HG02870 (cell line): ENCODE measurements at regions not wholly inside any gene's neighbourhood (a gene's known extent, or its start where the extent isn't known, plus 50 kb on each side); places are given as distances from the start of the nearest gene placed in this dataset.
"Not testable (repeated sequence)": the region's sequence is repeated elsewhere in the genome, so short reads cannot be mapped to it uniquely, and the experiment has no call there.

Experiments used
- ATAC-seq: cut with Tn5 transposase; IDR thresholded peaks from one replicate; pipeline ENCODE4 v1.9.1; 2021; ENCODE audit warnings: mild to moderate bottlenecking, moderate library complexity; ENCODE audit not compliant: unreplicated experiment

DNA sequence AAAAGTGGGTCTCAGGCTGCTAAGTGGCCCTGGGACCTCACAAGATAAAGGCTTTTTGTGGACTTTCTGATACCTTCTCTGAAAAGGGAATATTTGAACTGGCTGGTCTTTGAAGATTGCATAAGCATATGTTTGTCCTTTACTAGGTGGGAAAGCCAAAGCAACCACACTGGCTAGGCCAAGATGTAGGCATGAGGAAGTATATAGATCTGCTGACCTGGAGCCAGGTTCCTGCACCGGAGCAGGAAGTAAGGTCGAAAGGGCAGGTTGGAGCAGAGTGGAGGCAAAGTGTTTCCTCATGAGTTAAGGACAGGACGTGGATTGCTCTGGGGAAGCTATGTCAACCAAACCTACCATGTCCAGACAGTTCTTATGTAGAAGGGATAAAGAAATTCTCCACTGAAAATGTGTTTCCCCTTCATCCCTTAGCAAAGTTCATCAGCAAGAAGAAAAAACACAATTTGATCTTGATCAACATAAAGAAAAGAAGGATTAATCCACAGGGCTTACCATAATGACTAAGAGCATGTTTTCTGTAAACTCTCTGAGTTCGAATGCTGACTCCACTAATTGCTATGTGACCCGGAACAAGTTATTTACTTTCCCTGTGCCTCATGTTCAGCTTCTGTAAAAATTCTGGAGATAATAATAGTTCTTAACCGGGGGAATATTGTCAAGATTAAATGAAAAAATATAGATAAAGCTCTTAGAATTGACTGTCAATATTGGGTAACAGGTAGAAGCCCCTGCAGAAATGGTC, 156.1 kb upstream of the SRD5A2 start:
- ATAC-seq, result no peak

DNA sequence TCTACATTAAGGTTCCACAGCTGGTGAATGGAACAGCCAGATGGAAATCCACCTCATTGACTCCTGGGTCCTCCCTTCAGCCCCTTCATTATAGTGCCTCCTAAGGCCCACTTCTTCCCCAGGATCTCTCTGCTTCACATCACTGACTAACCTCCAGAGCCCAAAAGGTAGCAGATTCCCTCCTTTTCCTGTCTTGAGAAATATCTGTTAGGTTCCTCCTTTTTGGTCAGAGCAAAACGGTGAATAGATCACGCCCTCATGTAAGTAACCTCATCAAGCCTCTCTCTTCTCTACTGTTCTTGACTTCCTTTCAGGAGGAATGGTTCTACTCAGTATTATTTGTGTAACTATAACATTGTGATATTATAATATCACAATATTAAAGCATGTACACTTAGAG, 155.0 kb upstream of the SRD5A2 start:
- no peak for ATAC-seq

DNA sequence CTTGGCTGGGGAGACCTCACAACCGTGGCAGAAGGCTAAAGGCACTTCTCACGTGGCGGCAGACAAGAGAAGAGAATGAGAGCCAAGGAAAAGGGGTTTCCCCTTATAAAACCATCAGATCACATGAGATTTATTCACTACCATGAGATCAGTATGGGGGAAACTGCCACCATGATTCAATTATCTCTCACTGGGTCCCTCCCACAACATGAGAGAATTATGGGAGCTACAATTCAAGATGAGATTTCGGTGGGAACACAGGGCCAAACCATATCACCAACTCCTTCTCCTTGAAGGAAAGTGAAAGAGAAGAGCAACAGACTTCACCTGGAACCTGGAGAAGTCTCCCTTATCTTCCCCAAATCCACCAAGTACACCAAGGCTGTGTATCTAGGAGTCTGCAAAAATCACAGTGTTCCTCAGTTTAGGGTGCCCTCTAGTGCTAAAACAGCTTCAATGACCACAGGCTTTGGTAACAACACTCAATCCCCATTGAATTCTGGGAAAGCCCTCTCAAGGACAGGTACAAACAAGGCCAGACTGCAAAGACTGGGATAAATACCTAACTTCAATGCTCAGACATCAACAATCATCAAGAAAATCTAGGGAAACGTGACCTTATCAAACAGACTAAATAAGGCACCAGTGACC, 148.8 kb upstream of the SRD5A2 start:
- ATAC-seq, result no peak

DNA sequence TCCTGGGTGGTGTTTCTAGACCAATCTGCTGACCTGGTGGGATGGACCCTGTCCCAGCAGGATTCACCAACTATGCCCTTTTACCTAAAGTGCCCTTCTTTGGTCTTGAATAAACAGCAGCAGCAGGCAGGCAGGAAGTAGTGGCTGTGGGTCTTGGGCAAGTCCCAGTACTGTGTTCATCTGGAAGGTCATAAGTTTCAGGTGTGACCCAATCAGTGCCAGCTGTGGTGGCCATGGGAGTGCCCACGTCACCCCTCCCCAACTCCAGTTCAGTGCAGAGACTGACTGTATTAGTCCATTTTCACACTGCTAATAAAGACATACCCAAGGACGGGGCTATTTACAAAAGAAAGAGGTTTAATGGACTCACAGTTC, 148.3 kb upstream of the SRD5A2 start:
- no peak for ATAC-seq

DNA sequence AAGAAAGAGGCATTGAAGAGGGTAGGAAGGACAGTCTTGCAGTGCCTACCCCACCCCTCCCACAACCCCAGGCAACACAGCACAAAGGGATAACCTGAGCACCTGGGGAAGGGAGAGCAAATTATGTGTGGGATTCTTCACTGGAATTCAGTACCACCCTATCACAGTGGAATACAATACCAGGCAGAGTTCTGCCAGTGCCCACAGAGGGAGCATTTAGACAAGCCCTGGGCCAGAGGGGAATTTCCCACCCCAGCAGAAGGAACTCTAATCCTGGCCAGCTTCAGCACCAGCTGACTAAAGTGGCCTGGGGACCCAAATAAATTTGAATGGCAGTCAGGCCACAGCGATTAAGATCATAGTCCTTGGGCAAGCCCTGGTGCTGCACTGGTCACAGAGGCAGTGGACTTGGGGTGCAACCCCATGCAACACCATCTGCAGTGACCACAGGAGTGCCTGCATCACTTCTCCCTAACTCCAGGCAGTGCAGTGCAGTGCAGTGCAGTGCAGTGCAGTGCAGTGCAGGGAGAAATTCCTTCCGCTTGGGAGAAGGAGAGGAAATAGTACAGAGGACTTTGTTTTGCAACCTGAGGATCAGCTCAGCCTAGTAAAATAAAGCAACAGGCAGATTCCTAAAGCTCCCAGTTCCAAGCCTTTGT, 147.8 kb upstream of the SRD5A2 start:
- no peak for ATAC-seq

DNA sequence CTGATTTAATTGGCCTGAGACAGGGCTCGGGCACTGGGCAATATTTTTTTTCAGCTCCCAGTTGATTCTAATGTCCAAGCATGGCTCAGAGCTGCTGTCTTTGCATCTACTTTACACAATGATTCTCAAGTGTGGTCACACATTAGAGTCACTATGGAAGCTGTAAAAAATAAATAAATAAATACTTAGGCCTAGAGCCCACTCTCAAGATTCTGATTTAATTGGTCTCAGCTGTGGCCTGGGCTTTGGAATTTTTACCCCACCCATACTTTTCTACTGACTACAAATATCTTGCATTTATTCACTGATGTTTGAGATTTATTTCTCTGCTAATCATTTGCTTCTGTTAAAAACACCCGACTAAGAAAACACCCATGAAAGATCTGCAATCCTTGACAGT, 145.7 kb upstream of the SRD5A2 start:
- no peak for ATAC-seq

DNA sequence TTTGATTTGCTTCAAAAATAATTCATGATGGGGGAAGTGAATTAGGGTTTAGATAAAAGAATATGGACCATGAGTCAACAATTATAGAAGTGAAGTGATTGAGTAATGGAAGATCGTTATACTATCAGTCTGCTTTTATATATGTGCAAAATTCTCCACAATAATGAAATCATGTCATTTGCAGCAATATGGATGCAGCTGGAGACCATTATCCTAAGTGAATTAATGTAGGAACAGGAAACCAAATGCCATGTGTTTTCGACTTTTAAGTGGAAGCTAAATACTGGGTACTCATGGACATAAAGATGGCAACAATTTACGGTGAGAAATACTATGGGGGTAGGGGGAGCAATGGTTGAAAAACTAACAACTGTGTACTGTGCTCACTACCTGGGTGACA, 144.7 kb upstream of the SRD5A2 start:
- ATAC-seq, result no peak

DNA sequence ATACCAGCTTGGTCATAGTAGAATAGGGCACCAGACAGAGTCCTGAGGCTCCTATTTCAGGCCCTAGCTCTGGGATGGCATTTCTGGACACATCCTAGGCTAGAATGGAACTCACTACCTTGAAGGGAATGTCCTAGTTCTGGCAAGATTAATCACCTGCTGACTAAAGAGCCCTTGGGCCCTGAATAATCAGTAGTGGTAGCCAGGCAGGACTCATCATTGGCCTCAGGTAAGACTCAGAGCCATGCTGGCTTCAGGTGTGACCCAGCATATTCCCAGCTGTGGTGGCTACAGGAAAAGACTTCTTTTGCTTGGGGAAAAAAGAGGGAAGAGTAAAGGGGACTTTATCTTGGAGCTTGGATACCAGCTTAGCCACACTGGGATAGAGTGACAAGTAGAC, 131.0 kb upstream of the SRD5A2 start:
- ATAC-seq, result no peak

DNA sequence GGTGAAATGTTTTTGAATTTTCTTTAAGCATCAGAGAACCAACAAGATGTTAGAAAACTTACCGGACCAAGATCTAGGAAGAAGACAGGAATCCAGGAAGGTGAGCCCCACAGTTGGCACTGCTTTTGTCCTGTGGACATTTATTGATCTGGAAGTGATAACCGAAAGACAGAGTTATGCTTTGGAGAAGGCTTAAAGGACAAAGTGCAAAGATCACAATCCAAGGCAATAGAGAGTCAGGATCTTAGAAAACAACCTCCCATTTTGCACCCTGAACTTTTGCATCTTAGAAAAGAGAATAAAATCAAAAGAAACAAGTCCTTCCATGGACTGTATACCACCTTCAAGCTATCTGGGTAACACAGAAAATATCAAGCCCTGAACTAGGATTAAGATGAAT, 129.4 kb upstream of the SRD5A2 start:
- no peak for ATAC-seq

DNA sequence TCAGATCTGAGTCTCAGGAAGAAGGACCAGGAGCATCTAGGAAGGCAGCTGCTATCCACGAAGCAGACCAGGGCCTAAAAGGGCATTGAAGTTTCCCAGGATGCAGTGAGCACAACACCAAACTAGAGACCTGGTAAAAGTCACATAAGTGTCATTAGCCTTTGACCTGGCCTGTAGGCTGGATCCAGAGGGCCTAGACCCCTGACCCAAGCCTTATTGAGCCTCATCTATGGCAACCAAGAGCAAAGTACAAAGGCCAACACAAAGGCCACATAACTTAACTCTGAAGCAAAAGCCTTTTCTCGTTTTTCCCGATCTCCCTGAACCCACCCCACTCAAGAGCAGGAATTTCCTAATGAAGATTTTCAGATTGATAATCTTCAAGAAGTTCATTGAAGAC, 127.3 kb upstream of the SRD5A2 start:
- no peak for ATAC-seq

DNA sequence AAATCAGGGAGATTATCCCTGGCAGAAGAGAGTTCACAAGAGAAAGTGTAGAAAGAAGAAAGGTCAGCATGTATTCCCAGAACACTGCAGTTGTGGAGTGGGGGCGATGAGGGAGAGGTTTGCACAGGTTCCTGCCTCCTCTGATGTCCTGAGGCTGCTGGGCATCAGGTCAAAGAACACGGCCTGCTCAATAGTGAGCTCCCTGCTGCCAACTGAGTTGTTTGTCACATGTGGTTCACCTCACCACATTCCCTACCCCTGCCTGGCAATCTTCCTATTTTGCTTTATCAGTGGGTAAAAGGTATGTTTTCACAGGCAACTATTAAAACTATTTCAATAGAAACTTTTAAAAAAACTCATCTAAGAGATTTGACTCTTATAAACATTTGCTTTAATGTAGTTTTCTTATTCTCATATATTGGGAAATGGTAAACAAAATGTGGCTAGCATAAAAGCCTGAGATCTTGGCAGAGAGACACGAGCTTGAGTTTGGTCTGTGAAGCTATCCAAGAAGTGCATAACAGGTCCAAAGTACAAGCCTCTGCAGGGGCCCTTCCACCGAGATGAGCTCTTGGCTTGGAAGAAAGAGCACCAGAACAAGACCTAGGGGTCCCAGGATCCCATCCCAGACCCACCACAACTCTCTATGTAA, 123.9 kb upstream of the SRD5A2 start:
- ATAC-seq, result no peak

DNA sequence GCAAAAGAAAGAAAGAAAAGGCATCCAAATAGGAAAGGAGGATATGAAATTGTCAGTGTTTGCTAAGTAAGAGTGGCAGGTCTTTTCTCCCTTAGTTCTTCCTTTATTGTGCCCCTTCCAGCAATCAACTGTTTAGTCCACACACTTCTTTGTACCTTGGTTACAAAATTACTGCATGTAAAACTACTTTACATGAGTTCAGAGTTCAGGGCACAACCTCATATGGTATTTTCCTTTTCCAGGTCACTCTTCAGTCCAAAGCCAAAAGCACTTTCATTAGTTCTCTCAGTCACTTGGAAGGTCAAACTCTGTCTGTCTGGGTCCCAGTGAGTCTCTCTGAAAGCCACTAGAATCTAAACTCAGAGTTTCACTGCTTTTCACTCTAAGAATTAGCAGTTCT, 122.5 kb upstream of the SRD5A2 start:
- no peak for ATAC-seq

DNA sequence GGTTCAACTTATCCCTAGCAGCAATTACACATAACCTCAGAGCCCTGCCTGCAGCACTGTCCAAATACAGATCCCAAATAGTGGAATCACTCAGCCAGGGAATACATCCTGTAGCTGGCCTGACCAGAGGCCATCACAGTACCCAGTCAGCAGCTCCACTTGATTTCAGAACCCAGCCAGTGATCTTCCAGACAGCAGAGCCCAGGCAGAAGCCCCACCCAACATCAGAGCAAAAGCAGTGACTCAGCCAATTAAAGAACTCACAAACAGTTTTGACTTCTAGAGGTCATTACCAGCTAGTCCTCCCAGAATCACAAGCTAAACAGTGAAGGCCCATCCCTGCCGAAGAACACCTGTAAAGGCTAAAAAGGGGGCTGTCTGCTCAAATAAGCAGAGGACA, 118.0 kb upstream of the SRD5A2 start:
- ATAC-seq, result no peak

DNA sequence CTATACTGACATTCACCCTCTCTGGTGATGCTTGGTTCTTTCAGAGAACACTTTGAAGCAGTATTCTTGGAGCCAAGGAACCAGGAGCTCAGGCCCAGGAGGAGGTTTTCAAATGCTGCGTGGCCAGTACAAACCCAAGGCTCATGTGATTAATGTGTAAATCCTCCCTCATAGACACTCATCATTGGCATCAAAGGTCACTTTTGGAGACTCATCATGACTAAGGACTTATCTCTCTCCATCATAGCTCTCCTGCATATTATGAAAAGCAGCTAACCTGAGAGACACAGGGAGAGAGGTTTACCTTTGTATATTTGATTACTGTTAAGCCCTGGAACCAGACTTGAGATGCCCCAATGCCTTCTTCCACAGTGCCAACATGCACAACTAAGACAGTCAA, 115.3 kb upstream of the SRD5A2 start:
- ATAC-seq, result no peak

DNA sequence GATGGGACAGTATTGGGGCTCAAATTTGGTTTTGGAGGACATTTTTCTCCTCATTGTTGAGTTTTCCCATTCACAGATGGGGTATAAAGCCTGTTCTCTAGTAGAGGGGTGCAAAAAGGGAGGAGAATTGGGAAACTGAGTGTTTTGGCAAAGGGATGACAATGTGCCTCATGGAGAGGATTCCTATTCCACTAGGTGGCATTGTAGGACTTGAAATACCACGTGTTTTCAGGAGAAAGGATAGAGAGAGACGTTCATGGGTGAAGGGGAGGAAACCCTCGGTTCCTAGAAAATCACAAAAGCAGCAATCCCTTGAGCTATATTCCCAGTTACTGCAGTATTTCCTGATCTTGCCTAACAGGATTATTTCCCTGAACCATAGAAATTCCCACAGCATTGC, 113.7 kb upstream of the SRD5A2 start:
- ATAC-seq, result no peak

DNA sequence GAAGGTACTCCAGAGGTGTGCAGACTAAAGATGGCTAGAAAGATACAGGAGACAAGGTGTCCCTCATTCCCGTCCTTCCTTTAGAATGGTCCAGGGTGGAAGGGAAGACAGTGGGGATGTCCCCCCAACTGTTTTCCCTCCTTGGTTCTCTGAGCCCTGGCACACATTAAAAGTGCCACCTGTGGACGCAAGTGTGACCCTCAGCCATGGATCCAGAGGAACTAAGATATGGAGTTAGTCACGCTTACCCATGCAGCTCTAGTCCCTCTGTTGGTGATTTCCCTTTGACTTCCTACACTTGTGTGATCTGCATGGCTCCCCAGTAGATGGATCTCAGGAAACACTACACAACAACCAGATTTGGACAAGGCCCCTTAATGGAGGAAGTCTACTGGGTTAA, 113.1 kb upstream of the SRD5A2 start:
- ATAC-seq, result no peak

DNA sequence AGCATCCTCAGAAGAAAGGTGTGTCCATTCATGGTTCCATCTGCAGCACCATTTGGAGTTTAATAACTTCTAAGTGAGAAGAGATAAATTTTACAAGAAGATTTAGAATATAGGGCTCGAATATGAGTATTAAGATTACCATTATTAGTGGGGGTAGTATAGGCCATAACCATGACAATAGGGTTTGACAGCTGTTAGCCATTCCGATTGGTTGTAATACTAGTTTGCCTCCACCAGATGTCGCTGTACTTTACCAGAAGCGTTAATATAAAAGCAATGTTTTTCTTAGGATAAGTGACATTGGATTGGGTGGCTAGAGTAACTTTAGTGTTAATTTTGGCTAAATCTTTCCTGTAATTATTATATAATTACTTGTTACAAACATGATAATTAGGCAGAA, 107.5 kb upstream of the SRD5A2 start:
- ATAC-seq, result no peak

DNA sequence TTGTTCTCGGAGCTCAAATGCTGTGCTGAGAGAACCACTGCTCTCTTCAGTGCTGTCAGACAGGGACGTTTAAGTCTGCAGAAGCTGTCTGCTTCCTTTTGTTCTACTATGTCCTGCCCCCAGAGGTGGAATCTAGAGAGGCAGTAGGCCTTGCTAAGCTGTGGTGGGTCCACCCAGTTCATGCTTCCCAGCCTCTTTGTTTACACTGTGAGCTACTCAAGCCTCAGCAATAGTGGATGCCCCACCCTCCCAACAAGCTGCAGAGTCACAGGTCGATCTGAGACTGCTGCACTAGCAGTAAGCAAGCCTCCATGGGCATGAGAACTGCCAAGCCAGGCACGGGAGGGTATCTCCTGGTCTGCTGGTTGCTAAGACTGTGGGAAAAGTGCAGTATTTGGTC, 102.8 kb upstream of the SRD5A2 start:
- ATAC-seq, result not testable (repeated sequence)

DNA sequence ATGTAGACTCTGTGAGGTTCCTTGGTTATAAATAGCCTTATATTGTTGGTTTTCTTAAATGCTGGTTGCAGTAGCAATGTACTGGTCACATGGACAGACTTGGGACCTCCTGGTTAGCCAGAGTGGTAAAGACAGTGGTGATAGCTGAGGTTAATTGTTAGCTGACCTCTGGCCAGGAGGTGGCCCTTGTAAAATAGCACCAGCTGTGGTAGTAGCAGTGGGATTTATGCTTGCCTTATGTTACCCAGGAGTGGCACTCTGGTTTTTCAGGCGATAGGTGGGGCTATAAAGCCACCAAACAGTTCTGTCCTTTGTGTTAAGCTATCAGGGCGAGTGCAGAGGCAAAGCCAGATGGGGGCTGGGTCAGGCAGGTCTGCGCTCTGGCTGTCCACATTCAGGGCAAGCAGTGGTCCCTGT, 94.8 kb upstream of the SRD5A2 start:
- no peak for ATAC-seq

DNA sequence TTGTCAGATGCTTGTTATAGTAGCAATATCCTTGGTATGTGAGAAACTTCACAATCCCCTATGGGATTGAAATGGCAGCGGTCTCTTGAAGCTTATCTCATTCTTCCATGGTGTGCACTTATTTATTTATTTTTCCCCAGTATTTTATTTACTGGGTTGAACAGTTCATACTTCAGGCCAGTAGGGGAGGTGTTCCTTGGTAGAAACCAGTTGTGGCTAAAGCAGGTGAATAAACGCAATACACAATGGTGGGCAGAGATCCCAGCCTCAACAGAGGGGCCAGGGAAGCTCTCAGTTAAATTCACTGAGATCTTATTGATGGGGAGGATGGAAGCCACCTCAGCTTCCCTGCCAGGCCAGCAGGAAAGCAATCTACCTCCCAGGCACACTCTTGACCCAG, 93.7 kb upstream of the SRD5A2 start:
- ATAC-seq, result no peak

DNA sequence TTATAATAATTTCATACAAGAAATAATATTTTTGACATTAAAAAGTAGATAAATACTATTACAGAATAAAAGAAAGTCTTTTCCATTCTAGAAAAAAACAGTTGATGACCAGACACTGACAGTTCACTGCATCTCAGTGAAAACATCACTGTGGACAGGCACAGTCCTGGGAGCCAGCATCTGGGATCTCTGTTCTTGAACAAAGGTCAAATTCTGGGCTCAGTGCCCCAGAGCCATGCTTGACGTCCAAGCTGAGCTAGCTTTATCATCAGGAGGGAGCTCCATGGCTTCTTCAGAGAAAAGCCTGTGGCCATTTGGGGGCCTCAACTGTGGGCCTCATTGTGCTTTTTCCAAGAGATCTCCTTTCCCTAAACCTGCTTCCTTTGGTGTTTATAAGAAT, 86.1 kb upstream of the SRD5A2 start:
- ATAC-seq, result no peak
